Esophagus squamous epithelium (tissue), 5 donors: ENCODE measurements at regions not wholly inside any gene's neighbourhood (a gene's known extent, or its start where the extent isn't known, plus 50 kb on each side); places are given as distances from the start of the nearest gene placed in this dataset.

ENCODE experiments used
- DNase-seq: peaks from one replicate; lab custom pipeline; 2025; lab: John Stamatoyannopoulos, UW
- H3K27ac ChIP-seq, 4 donors: fragments of 200-600 bp; sonication (generic); one replicate each; pipeline ENCODE4 v1.5.1; 2016 to 2019; ENCODE audit warnings: mild to moderate bottlenecking in 1 of 4
- H3K27me3 ChIP-seq, 4 donors: fragments of 200-600 bp; sonication (generic); 1 replicate in 3 of 4; 2 replicates in 1 of 4; pipeline versions ENCODE4 v1.5.1 to v1.6.0; 2017 to 2021; ENCODE audit warnings: antibody characterized with exemption in 1 of 4
- H3K36me3 ChIP-seq, 3 donors: fragments of 200-600 bp; sonication (generic); one replicate each; pipeline ENCODE4 v1.5.1; 2016 to 2019
- H3K4me1 ChIP-seq, 3 donors: fragments of 200-600 bp; sonication (generic); one replicate each; pipeline ENCODE4 v1.5.1; 2017 to 2019
- H3K4me3 ChIP-seq, 4 donors: fragments of 200-600 bp; sonication (generic); 1 replicate in 3 of 4; 2 replicates in 1 of 4; pipeline ENCODE4 v1.5.1; 2016 to 2019; ENCODE audit warnings: mild to moderate bottlenecking in 2 of 4, moderate library complexity in 1 of 4
- H3K9me3 ChIP-seq, 3 donors: fragments of 200-600 bp; sonication (generic); one replicate each; pipeline ENCODE4 v1.5.1; 2016 to 2019
- POLR2A ChIP-seq, 4 donors: fragments of 450-650 bp; IDR thresholded peaks; one replicate each; pipeline ENCODE4 v1.6.1; 2017; ENCODE audit warnings: antibody characterized with exemption in 4 of 4, mild to moderate bottlenecking in 4 of 4, moderate library complexity in 3 of 4
- WGBS, 2 donors: methylation state at CpG; one replicate each; pipeline ENCODE4 v1.1.5; 2018; 5-methylcytosine and 5-hydroxymethylcytosine counted together
- intact Hi-C: fragments of 100-400 bp; cut with DNase I; formaldehyde crosslinking; loops from one replicate; pipeline ENCODE4 v1.15.0; 2022
- TF ChIP-seq, protein P1 (sequence below), 6 experiments: fragments of 450-650 bp in 4 of 6; fragments of 200-600 bp in 2 of 6; sonication (generic) in 2 of 6; IDR thresholded peaks; one replicate each; pipeline ENCODE4 v1.5.1; 2016 to 2019; ENCODE audit warnings: antibody characterized with exemption in 6 of 6, mild to moderate bottlenecking in 4 of 6, moderate library complexity in 4 of 6
- donor health status: DM: yes; HTN: yes; CAD: no.

DNA sequence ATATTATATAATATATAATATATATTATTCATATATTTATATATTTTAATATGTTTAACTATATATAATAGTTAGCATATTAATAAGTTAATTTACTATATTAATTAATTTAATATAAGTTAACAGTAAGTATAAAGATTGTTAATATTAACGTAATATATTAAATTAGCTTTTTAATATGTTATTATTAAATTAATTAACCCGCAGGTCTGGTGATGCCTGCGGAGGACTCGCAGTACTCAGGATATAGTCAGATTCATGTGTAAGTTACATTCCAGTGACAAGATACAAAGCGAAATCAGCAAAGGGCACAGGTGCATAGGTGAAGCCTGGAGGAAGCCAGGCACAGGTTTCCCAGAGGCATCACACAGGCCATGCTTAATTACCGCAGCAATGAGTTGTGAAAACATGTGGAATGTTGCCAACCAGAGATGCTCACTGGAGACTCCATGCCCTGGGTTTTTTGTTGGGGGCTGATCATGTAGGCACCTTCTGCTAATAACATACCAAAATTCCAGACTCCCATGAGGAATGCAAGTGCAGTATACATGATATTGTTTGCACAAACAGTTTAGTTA lies 130.4 kb upstream of the MPHOSPH6 start:
- Histone ChIP-seq H3K4me1 (no peaks in the 10 kb centered on the region), H3K27me3 (peaks cover 0 to 3% (median 0%) of the 10 kb centered on the region in 4 donors), H3K36me3 (no peaks in the 10 kb centered on the region), H3K27ac (no peak overlapping the region), H3K4me3 (no peak overlapping the region), H3K9me3 (no peaks in the 10 kb centered on the region)
- WGBS, 2 donors: 89 to 97% methylated on average over 6 of the region's 6 CpGs
- TF ChIP-seq, protein P1, sequence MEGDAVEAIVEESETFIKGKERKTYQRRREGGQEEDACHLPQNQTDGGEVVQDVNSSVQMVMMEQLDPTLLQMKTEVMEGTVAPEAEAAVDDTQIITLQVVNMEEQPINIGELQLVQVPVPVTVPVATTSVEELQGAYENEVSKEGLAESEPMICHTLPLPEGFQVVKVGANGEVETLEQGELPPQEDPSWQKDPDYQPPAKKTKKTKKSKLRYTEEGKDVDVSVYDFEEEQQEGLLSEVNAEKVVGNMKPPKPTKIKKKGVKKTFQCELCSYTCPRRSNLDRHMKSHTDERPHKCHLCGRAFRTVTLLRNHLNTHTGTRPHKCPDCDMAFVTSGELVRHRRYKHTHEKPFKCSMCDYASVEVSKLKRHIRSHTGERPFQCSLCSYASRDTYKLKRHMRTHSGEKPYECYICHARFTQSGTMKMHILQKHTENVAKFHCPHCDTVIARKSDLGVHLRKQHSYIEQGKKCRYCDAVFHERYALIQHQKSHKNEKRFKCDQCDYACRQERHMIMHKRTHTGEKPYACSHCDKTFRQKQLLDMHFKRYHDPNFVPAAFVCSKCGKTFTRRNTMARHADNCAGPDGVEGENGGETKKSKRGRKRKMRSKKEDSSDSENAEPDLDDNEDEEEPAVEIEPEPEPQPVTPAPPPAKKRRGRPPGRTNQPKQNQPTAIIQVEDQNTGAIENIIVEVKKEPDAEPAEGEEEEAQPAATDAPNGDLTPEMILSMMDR (IDR thresholded peaks at IDR 0.05): no peak
- no peak for TF ChIP-seq POLR2A (IDR thresholded peaks at IDR 0.05)
- no peak for DNase-seq
- intact Hi-C loops: no loop called here

DNA sequence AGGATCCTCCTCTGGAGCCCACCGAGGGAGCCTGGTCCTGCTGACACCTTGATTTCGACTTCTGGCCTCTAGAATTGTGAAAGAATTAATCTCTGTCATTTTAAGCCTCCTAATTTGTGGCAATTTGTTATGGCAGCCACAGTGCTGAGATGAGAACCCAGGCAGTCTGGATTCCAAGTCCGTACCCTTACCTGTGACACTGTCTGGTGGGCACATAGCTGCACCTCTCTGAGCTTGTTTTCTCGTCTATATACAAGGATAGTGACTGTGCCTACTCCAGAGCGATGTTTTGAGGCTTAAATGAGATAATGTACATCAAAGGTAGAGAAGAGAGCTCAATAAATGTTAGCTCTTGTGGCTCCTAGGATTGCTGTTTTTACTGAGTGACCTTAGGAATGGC lies 128.4 kb upstream of the MPHOSPH6 start:
- Histone ChIP-seq H3K27me3 (peaks cover 0 to 8% (median 0%) of the 10 kb centered on the region in 4 donors), H3K36me3 (no peaks in the 10 kb centered on the region), H3K9me3 (no peaks in the 10 kb centered on the region), H3K27ac (no peak overlapping the region), H3K4me3 (no peak overlapping the region), H3K4me1 (no peaks in the 10 kb centered on the region)
- DNase-seq: no peak
- TF ChIP-seq POLR2A (IDR thresholded peaks at IDR 0.05): no peak
- TF ChIP-seq, protein P1 (IDR thresholded peaks at IDR 0.05): no peak
- WGBS, 2 donors: 70 to 80% methylated on average over 5 of the region's 5 CpGs
- intact Hi-C loops: no loop called here

DNA sequence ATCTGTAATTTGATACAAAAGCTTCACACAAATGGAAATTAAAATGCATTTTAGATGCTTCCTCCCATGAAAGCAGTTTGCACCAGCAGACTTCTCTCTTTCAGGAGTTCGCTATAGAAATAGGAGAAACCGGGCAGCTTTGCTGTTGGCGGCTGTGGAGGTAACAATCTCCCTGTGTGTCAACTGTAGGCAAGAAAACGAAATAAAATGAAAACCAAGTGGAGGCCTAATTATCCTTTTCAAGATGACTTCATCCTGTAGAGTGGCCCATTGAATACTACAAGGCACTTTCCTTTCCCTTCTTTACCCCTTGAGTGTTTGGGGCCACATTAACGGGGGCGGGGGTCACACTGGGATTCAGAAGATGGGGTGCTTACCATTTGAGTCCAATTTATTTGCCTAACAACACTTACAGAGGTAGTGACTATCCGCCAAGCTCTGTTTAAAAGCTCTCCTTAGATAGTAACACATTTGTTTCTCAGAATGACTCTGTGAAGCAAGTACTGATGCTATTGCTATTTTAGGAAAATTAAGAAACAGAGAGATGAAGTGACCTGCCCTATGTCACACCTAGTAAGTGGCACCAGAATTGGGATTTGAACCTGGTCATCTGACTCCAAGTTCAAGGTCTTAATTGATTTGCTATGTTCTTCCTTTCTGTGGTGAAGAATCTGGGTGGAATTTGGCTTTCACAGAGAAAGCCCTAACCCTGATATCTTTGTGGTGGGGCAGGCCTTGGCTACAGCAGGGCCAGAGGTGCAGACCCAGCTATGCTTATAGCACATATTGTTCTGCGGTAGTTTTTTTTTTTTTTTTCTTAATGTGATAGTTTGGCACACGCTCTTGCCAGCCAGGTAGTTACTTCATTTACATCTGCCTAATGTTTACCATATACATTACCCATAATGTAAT lies 125.5 kb upstream of the MPHOSPH6 start:
- peaks cover 0 to 5% (median 0%) of the 10 kb centered on the region in 4 donors for H3K27me3 ChIP-seq
- no peak overlapping the region for H3K27ac ChIP-seq
- H3K36me3 ChIP-seq: no peaks in the 10 kb centered on the region
- DNase-seq: no peak
- H3K4me3 ChIP-seq: no peak overlapping the region
- no peak for TF ChIP-seq POLR2A (IDR thresholded peaks at IDR 0.05)
- TF ChIP-seq, protein P1 (IDR thresholded peaks at IDR 0.05): no peak
- no peaks in the 10 kb centered on the region for H3K9me3 ChIP-seq
- H3K4me1 ChIP-seq: no peaks in the 10 kb centered on the region
- 76 to 89% methylated on average over 6 to 9 of the region's 9 CpGs for WGBS, 2 donors
- intact Hi-C loops: no loop called here

DNA sequence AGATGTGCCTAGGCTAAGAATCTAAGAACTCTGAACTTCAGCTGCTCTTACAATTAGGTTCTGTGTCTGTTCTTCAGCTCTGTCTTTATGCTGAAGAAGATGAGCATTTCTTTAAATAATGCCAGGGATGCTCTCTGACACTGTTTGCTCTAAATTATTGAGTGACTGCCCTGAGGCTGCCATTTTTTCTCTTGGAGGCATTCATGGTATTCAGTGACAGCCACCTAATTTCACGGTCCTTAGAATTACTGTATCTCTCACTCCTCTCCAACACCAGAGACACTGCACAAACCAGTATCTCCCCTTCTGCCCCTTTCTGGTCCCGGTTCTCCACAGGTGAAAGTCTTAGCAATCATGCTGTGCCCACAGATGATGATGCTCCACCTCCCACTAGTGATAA lies 123.6 kb upstream of the MPHOSPH6 start:
- 68 to 74% methylated on average over 2 of the region's 2 CpGs for WGBS, 2 donors
- Histone ChIP-seq H3K27ac (no peak overlapping the region), H3K4me3 (no peak overlapping the region), H3K4me1 (no peaks in the 10 kb centered on the region), H3K36me3 (no peaks in the 10 kb centered on the region), H3K27me3 (peaks cover 0 to 5% (median 0%) of the 10 kb centered on the region in 4 donors), H3K9me3 (no peaks in the 10 kb centered on the region)
- DNase-seq: no peak
- no peak for TF ChIP-seq POLR2A (IDR thresholded peaks at IDR 0.05)
- TF ChIP-seq, protein P1 (IDR thresholded peaks at IDR 0.05): no peak
- intact Hi-C loops: no loop called here

DNA sequence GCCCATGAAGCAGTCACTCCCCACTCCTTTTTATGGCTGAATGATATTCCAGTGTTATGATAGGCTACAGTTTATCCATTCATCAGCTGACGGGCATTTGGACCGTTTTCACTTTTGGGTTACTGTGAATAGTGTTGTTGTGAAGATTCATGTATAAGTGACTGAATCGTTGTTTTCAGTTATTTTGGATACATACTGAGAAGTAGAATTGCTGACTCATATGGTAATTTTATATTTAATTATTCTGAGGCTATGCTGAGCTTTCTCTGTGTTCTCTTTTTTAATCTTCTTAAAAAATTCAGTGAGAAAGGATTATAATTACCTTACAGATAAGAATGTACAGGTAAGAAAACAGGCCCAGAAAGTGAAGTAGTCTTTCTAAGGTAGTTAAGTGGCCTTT lies 117.9 kb upstream of the MPHOSPH6 start:
- Histone ChIP-seq H3K27me3 (no peaks in the 10 kb centered on the region), H3K4me1 (no peaks in the 10 kb centered on the region), H3K4me3 (no peak overlapping the region), H3K9me3 (no peaks in the 10 kb centered on the region), H3K36me3 (no peaks in the 10 kb centered on the region), H3K27ac (no peak overlapping the region)
- intact Hi-C loops: no loop called here
- DNase-seq: no peak
- 68 to 83% methylated on average over 3 of the region's 3 CpGs for WGBS, 2 donors
- no peak for TF ChIP-seq POLR2A (IDR thresholded peaks at IDR 0.05)
- TF ChIP-seq, protein P1 (IDR thresholded peaks at IDR 0.05): no peak
